ENCODE measurements at regions not wholly inside any gene's neighbourhood (a gene's known extent, or its start where the extent isn't known, plus 50 kb on each side); places are given as distances from the start of the nearest gene placed in this dataset.

DNA sequence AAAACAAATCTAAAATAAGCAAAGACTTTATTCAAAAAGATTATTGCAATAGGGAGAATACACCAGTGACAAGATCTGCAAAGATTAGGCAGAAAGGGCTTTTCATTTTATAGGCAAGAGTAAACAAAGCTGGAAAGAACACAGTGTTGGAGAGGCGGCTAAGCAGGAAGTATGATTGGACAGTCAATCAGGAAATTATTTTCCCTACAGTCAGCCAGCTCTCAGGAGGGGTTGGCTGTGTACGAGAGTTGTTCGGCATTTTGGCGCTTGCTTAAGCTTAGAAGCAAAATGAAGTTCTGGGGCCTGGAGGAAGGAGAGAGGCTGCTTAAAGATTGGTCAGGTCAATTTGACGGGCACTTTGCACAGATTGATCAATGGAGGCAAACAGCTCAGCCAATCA is 1030.5 kb downstream of the TLE4 start:
- TF ChIP-seq EZH2 (IDR thresholded peaks at IDR 0.05; ENCODE audit: borderline replicate concordance, low read length) = no peak
- TF ChIP-seq, protein P1, sequence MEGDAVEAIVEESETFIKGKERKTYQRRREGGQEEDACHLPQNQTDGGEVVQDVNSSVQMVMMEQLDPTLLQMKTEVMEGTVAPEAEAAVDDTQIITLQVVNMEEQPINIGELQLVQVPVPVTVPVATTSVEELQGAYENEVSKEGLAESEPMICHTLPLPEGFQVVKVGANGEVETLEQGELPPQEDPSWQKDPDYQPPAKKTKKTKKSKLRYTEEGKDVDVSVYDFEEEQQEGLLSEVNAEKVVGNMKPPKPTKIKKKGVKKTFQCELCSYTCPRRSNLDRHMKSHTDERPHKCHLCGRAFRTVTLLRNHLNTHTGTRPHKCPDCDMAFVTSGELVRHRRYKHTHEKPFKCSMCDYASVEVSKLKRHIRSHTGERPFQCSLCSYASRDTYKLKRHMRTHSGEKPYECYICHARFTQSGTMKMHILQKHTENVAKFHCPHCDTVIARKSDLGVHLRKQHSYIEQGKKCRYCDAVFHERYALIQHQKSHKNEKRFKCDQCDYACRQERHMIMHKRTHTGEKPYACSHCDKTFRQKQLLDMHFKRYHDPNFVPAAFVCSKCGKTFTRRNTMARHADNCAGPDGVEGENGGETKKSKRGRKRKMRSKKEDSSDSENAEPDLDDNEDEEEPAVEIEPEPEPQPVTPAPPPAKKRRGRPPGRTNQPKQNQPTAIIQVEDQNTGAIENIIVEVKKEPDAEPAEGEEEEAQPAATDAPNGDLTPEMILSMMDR (conservative IDR thresholded peaks at IDR 0.05 in 1 of 2, IDR thresholded peaks at IDR 0.05 in 1 of 2; ENCODE audit: extremely low read depth in 1 of 2, insufficient read depth in 1 of 2, low read depth in 1 of 2, low read length in 2 of 2) = no peak

Measured in mammary epithelial cell (primary cell).